ENCODE measurements at regions not wholly inside any gene's neighbourhood (a gene's known extent, or its start where the extent isn't known, plus 50 kb on each side); places are given as distances from the start of the nearest gene placed in this dataset.
"Not testable (repeated sequence)": the region's sequence is repeated elsewhere in the genome, so short reads cannot be mapped to it uniquely, and the experiment has no call there.

DNA sequence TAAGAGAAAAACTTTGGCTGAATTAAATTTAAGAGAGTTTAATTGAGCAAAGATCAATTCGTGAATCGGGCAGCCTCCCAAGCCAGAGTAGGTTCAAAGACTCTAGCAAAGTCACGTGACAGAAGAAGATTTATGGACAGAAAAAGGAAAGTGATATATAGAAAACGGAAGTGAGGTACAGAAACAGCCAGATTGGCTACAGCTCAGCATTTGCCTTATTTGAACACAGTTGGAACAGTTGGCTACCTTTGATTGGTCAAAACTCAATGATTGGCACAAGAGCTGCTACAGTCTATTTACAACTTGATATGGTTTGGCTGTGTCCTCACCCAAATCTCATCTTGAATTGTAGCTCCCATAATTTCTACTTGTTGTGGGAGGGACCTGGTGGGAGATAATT, 102.6 kb downstream of the PLG start:
- no peak for FAIRE-seq

DNA sequence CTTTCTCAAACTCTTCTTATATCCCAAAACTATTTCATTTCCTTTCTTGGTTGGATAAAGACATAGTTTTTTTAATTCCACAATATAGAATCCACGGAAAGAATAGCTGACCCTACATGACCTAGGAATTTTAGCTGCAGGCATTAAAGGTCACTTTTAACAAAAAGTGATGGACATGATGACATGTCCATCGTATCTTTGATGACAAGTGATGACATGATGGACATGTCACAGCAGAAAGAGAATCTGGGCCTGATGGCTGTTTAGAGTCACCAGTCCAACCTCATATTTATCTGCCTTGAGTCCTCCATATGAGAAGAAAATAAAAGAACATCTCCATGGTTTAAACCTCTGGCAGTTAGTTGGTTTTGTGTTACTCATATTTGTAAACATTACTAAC, 106.2 kb downstream of the PLG start:
- no peak for FAIRE-seq

DNA sequence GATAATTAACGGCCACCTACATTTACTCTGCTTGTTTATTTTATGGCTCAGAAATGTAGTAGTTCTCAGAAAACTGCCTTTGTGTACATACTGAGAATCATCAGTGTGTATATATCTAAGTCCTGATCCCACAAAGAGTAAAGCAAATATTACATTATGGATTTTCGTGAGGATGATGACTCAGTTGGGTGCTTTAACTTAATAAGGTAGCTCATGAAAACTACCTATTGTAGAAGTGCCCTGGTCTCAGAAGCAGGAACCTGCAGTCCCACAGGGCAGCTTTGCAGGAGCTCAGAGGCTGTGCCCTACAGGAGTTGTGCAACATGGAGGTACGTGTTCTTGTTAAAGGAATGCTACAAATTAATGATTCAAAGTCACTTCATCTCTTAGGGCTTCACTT, 108.2 kb downstream of the PLG start:
- FAIRE-seq: no peak

DNA sequence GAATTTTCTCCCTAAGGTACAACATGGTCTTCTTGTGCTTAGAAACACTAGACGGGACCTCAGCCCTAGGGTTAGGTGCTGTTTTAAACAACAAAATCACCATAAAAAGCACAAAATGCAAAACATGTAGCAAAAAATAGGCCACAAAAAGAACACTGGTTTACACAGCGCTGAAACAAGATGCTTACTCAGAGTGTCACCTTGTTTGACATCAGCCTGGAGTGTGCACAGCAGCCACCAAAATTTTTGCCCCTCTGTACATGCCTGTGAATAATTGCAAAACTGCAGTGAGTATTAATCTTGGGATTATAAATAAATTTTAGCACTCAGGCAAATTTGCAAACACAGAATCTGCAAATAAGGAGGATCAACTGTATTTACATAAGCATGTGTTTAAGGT, 110.1 kb downstream of the PLG start:
- FAIRE-seq: no peak

DNA sequence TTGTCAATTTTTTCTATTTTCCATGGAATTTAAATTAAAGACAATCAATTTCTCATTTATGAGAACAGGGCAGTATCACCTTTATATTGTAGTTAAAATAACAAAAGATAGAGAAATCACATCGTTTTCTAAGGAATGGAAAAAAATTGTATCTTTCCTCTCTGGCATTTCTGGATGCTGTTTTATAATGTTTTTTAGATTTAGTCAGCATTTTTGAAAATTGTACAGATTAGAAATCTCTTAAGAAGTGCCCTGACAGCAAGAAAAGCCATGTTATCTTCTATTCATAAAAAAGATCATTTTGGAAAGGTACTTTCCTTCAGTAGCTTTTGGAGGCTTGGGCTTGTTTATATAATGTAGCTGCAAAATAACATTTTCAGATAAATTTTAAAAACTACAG, 116.9 kb downstream of the PLG start:
- no peak for FAIRE-seq

DNA sequence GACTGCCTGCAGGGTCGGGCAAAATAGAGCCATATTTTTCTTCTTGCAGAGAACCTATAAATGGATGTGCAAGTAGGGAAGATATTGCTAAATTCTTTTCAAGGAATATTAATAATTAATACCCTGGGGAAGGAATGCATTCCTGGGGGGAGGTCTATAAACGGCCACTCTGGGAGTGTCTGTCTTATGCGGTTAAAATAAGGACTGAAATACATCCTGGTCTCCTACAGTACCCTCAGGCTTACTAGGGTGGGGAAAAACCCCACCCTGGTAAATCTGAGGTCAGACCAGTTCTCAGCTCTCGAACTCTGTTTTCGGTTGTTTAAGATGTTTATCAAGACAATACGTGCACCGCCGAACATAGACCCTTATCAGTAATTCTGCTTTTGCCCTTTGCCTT, 118.6 kb downstream of the PLG start:
- FAIRE-seq: not testable (repeated sequence)

DNA sequence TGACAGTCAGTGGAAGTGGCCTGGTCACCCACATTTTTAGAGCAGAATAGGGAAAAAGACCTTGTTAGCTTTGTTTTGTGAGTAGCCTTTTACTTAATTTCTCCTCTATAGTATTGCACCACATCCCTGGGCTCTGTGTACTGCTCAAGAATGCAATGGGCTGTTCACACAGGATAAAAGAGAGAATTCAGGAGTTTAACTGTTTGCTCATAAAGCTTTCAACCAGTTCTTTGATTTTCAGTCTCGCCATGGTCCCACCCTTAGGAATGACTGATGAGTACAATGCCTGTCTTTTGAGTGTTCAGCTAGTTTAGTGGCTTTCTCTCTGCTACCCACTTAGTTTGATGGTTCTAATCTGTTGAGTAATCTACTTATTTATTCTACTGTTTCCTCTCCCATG, 129.7 kb downstream of the PLG start:
- FAIRE-seq: no peak

DNA sequence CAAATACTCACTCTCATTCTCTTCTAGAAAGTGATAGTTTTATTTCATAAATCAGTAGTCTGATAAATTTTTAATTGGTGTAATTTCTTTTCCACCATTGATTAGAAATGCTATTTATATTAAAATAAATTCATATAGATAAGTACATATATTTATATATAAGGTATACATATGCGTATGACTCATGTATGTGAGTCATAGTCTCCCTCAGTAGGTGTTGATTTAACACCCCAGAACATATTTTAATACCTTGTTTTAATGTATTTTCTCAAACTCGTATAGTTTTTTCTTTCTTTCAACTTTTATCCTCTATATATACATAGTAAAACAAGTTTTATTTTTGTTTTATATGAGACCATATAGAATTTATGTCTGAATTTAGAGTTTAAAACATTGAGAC, 130.4 kb downstream of the PLG start:
- FAIRE-seq: no peak

DNA sequence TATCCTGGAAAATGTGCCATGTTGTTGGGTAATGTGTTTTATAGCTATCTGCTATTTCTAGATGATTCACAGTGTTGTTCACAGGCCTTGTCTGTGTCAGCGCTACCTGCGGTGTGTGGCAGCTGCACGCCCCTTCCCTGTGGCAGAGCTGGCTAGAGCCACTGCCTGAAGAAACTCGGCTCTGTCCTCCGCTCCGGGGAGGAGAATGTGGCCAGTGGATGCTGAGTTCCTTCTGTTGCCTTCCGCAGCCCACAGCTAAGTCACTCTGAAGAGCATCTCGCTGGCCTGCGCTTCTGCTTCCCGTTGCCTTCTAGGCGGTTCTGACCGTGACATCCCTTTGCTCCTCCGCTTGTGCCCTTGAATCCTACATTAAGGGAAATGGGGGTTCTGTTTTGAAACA, 135.1 kb downstream of the PLG start:
- FAIRE-seq: no peak

DNA sequence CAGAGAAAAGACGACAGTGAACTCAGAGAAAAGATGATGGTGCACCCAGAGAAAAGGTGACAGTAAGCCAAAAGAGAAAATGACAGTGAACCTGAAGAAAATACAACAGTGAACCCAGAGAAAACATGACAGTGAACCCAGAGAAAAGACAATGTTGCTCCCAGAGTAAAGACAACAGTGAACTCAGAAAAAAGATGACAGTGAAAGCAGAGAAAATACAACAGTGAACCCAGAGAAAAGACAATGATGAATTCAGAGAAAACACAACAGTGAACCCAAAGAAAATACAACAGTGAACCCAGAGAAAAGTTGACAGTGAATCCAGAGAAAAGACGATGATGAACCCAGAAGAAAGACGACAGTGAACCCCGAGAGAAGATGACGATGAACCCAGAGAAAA, 140.5 kb upstream of the MAP3K4 start:
- no peak for FAIRE-seq

DNA sequence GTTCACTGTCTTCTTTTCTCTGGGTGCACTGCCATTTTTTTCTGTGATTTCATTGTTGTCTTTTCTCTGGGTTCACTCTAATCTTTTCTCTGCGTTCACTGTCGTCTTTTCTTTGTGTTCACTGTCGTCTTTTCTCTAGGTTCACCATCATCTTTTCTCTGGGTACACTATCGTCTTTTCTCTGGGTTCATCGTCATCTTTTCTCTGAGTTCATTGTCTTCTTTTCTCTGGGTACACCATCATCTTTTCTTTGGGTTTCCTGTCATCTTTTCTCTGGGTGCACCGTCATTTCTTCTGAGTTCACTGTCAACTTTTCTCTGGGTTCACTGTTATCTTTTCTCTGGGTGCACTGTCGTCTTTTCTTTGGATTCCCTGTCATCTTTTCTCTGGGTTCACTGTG, 137.6 kb upstream of the MAP3K4 start:
- no peak for FAIRE-seq

DNA sequence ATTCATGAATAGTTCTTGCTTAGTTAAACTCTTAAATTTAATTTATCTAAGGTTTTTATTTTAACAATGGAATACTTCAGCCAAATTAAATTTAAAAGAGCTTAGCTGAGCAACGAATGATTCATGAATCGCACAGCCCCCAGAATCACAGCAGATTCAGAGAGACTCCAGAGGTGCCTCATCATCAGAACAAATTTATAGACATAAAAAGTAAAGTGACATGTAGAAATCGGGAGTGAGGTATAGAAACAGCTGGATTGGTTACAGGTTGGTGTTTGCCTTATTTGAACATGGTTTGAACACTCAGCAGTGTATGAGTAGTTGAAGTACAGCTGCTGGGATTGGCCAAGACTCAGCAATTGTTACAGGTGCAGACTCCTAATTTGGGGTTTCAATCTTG, 132.7 kb upstream of the MAP3K4 start:
- no peak for FAIRE-seq

DNA sequence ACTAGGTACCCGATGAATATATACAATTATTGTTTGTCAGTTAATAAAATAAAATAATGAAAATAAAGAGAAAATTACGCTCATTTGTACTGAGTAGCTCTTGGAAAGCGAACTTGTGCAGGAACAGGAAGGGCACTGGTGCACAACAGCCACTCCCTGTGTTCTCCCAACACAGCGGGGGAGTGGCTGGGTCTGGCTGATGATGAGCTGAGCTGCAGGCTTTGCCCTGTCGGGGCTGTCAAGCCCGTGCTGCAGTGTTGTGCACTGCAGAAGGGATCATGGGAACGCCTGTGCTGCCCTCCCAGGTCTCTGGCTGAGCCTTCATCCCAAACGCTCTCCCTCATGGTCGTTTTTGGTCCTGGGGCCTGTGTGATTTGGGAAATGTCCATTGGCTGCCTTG, 131.7 kb upstream of the MAP3K4 start:
- no peak for FAIRE-seq

DNA sequence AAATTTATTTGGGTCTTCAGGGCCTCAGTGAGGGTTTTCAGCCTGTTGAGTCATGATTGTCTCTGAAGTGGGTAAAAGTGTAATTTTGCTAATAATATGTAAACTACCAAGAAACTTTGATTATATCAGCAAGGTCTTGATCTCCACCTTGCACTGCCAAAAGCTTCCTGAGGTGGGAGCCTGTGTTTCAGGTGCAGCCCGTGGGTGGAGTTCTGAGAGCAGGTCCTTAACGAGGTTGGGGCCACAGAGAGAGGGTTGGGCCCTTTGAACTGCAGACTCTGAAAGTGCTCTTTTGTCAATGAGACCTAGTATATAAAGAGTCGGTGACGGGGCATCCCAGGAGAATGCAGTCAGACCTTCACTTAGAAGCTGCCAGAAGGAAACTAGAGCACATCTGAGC, 129.7 kb upstream of the MAP3K4 start:
- FAIRE-seq: no peak

DNA sequence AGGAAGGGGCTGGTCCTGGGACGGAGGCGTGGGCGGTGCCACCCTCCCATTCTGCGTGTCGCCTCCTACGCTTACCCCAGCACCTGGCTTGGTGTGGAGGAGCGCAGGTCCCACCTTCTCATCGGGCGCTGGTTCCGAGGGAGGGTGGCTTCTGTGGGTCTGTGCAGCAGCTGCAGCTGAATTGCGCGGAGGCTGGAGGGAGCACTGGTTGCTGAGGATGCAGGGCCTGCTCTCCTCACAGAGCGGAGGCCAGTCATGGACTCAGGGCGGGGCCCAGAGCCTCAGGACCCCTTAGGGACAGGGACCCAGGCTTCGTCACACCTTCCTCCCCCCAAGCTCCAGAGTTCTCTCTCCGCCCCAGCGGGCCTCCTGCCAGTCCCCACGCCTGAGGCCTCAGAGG, 127.8 kb upstream of the MAP3K4 start:
- FAIRE-seq: no peak

DNA sequence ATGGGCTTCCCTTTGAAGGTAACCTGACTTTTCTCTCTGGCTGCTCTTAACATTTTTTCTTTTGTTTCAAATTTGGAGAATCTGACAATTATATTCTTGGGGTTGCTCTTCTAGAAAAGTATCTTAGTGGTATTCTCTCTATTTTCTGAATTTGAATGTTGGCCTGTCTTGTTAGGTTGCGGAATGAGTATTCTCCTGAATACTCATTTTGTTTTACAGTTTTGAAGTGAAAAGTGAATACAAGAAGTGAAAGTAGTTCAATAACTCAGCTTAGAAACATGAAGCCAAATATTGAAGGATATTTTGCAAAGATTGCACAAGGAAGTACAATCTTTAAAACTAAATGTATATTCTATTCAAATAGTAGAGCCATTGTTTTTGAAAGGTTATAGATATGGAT, 120.2 kb upstream of the MAP3K4 start:
- FAIRE-seq: no peak

DNA sequence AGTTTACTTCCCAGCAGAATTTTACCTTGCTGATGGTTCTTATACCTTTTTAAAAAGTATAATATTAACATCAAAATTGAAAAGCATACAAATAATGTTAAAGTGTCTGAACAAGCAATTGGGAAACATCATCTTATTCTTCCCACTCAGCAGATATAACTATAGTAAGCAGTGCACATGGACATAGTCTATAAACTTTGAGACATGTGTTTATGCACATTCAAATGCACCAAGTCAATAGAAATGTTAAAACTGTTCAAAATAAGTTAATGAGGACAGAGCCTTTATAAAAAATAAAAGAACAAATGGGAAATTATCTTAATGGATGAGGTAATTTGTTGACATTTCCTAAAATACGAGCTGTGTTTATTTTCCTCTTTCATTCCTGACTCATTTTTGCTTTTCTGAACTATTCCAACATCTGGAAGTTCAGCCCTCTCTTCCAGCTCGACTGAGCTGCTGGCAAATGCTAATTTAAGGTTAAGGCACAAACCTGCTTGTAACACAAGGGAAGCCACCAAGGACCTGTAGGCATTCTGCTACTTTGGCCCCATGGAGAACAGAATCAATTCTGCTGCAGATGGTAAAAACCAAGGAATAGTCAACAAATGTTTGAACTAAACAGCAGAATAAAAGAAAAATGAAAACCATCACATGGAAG, 110.3 kb upstream of the MAP3K4 start:
- FAIRE-seq: peak; percentile 97

DNA sequence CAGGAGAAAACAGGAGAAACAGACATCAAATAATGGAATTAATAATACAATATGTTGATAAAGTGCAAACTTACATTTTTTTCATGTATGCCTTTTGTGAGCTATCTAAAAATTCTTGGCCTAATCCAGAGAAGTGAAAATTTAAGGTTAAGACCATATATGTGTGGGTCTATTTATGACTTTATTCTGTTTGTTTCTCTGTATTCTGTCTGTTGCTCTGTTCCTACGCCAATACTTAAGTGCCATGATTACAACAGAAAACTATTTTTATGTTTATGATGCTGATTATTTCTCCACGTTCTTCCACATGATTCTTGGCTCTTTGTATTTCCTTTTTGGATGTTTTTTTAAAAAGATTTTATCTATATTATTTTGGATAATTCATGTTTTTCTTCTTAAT, 109.6 kb upstream of the MAP3K4 start:
- peak; percentile 91 for FAIRE-seq

DNA sequence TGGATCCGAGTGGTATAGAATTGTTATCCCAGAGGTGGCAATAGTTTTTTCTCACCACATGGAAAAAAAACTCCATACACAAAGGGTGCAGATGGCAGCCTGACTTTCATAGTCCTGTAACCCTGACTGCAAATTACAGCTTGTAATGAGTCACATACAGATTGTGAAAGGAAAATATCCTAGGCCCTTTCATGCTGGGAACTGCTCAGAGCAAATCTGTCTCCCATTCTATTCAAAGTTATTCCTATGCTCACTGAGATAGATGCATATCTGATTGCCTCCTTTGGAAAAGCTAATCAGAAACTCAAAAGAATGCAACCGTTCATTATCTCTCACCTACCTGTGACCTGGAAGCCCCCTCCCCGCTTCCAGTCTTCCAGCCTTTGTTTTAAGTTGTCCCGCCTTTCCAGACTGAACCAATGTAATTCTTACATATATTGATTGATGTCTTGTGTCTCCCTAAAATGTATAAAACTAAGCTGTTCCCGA, 108.7 kb upstream of the MAP3K4 start:
- no peak for FAIRE-seq

DNA sequence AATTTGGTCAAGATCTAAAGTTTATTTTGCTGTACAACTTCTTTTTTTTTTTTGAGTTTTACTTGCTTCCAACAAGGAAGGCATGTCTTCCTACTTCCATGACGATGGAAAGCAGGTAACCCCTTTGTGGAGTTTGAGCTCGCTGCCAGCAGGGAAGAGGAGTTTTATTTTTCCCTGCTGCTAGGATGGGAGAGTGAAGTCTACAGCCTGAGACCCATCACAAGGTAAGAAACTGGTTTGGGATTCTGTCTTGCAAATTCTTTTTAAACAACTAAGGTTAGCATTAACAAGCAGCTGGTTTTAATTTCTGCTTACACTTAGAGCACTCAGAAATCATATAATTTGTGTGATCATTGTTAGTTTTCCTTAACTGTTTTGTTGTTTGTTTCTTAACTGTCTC, 108.0 kb upstream of the MAP3K4 start:
- peak; percentile 74 for FAIRE-seq

DNA sequence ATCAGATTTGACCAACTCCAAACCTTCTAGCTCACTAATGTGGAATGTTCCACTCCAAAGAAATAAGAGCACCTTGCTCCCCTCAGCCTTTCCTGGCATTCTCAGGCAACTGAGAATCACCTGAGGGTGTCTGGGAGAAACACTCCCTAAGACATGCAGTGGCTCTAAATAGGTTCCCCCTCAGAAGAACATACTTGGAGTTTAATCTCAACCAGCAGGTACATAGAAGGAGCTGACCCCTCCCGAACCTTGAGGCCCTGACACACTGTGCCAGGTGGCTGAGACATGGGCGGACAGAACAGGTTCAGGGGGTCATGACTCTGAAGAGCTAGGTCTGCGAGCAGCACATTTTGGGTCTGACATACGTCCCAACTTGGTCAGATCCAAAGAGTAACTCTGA, 107.6 kb upstream of the MAP3K4 start:
- no peak for FAIRE-seq

DNA sequence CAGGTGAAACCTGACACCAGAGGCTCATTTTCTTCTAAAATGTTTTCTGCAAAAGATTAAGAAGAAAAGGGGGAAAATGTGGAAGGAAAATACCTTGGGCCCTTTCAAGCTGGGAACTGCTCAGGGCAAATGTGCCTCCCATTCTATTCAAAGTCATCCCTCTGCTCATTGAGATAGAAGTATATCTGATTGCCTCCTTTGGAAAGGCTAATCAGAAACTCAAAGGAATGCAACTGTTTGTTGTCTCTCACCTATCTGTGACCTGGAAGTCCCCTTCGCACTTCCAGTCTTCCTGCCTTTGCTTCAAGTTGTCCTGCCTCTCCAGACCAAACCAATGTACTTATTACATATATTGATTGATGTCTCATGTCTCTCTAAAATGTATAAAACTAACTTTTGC, 102.4 kb upstream of the MAP3K4 start:
- FAIRE-seq: not testable (repeated sequence)

DNA sequence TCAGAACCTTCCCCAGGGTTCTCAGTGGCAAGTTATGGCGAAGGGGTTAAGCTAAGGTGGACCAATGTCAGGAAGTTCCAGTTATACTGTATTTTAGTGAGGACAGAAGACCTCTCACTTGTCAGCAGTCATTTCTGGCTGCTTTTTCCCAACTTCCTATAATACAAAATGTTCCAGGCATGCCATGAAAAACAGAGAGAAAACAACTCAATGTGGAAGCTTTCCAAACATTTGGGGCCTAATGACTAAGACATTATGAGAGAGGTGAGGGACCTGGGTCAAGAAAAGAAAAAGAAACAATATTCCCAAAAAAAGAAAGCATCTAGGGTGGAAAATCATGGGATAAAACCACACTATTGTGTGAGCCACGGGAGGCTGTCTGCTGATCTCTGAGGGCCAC, 99.9 kb upstream of the MAP3K4 start:
- FAIRE-seq: no peak

DNA sequence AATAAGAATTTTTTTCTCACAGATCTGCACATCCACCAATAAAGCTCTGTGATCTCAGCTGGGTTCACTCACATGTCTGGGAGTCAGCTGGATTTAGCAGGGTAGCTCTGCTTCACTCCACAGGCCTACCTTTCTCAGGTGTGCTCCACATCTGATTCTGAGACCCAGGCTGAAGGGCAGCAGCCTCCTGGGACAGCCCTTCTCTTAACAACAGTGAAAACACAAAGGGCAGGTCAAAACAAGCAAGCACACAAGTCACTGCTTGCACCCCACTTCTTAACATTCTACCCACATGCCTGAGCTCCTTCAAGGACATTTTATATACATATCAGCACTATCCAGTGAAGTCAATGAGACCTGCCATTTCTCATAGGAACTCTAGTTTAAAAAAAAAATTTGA, 96.0 kb upstream of the MAP3K4 start:
- no peak for FAIRE-seq

DNA sequence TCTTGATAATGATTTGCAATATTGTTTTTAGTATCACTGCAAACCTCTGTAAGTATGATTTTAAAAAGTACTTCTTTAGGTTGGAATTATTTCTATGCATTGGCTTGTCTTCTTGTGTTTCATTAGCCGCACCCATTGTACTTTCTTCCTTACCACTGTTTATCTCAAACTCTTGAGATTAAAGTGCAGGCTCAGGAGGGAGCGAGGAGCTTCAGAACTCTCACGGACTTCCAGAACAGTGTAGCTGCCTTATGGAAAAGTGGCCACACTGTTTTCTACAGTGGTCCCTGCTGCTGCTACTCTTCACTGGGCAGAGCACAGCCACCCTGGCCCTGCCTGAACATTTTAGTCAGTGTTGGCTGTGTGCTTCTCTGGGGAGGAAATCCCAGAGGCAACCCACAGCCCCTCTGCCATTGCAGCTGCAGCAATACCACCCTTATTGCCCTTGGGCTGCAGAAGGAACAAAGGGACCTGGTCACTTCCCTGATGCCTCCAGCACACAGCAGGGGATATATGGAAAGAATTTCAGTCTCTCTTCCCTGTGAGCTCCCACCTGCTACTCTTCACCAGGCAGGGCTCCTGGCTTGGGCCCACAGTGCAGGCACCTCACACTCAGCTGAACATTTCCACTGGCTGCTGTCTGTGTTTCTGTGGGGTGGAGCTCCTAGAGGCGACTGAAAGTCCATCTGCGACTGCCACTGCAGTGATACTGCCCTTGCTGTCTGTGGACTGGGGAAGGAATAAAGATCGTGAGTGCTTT, 91.7 kb upstream of the MAP3K4 start:
- FAIRE-seq: no peak
